Lower lobe of right lung (tissue), 2 donors: ENCODE measurements at regions not wholly inside any gene's neighbourhood (a gene's known extent, or its start where the extent isn't known, plus 50 kb on each side); places are given as distances from the start of the nearest gene placed in this dataset.

ENCODE experiments used
- ATAC-seq, 2 donors: fragments of 200-7000 bp; cut with Tn5 transposase; one replicate each; pipeline ENCODE4 v1.9.1; 2020 to 2022; ENCODE audit warnings: mild to moderate bottlenecking in 2 of 2, moderate library complexity in 2 of 2
- DNase-seq: peaks from one replicate; pipeline ENCODE4 v3.0.0-alpha.2; 2020
- H3K27ac ChIP-seq: fragments of 200-600 bp; one replicate; pipeline ENCODE4 v1.8.0; 2022
- H3K27me3 ChIP-seq: fragments of 200-600 bp; one replicate; pipeline ENCODE4 v1.8.0; 2022; ENCODE audit warnings: low read depth
- H3K36me3 ChIP-seq: fragments of 200-600 bp; one replicate; pipeline ENCODE4 v1.8.0; 2022; ENCODE audit warnings: mild to moderate bottlenecking
- H3K4me1 ChIP-seq: fragments of 200-600 bp; one replicate; pipeline ENCODE4 v1.8.0; 2022
- H3K4me3 ChIP-seq: fragments of 200-600 bp; one replicate; pipeline ENCODE4 v1.8.0; 2022; ENCODE audit warnings: mild to moderate bottlenecking
- H3K9me3 ChIP-seq: fragments of 200-600 bp; one replicate; pipeline ENCODE4 v1.8.0; 2022
- CTCF ChIP-seq: fragments of 200-600 bp; IDR thresholded peaks from one replicate; pipeline ENCODE4 v1.8.0; 2022; ENCODE audit warnings: antibody characterized with exemption, mild to moderate bottlenecking
- intact Hi-C: fragments of 100-400 bp; cut with DNase I; formaldehyde crosslinking; loops from one replicate; pipeline ENCODE4 v1.11.0; 2022
- donor health status: DM: no; HTN: yes; CAD: no; lungs with severe emphysema.

- Histone ChIP-seq H3K9me3 (no peaks in the 10 kb centered on the region), H3K4me3 (no peak overlapping the region), H3K36me3 (no peaks in the 10 kb centered on the region), H3K27ac (no peak overlapping the region), H3K4me1 (no peaks in the 10 kb centered on the region), H3K27me3 (no peaks in the 10 kb centered on the region)
- no peak for TF ChIP-seq CTCF
- intact Hi-C loops = no loop called here
- DNase-seq (no peak), ATAC-seq (no peak)
Observed at GRCh38 chr5:104071887-104072286, 509.3 kb upstream of the NUDT12 start.

GRCh38 chr5:104062621-104063377, 500.2 kb upstream of the NUDT12 start:
- Histone ChIP-seq H3K27me3 (no peaks in the 10 kb centered on the region), H3K36me3 (no peaks in the 10 kb centered on the region), H3K4me3 (no peak overlapping the region), H3K27ac (no peak overlapping the region), H3K9me3 (no peaks in the 10 kb centered on the region), H3K4me1 (no peaks in the 10 kb centered on the region)
- TF ChIP-seq CTCF = no peak
- intact Hi-C loops = no loop called here
- ATAC-seq (no peak), DNase-seq (no peak)

GRCh38 chr5:104061707-104062106, 499.1 kb upstream of the NUDT12 start:
- intact Hi-C loops = no loop called here
- no peaks in the 10 kb centered on the region for H3K36me3 ChIP-seq
- no peak for ATAC-seq

GRCh38 chr5:104053353-104053649, 490.7 kb upstream of the NUDT12 start:
- ATAC-seq (no peak), DNase-seq (no peak)
- Histone ChIP-seq H3K27me3 (no peaks in the 10 kb centered on the region), H3K36me3 (no peaks in the 10 kb centered on the region), H3K4me3 (no peak overlapping the region), H3K27ac (no peak overlapping the region), H3K9me3 (no peaks in the 10 kb centered on the region), H3K4me1 (no peaks in the 10 kb centered on the region)
- TF ChIP-seq CTCF = no peak
- intact Hi-C loops = no loop called here

More at GRCh38 chr5:104061707-104062106, 499.1 kb upstream of the NUDT12 start:
- no peak for TF ChIP-seq CTCF
- H3K9me3 ChIP-seq = no peaks in the 10 kb centered on the region
- no peak overlapping the region for H3K4me3 ChIP-seq
- H3K27ac ChIP-seq = no peak overlapping the region
- H3K27me3 ChIP-seq = no peaks in the 10 kb centered on the region
- DNase-seq = no peak
- no peaks in the 10 kb centered on the region for H3K4me1 ChIP-seq

GRCh38 chr5:104052558-104053352, 490.2 kb upstream of the NUDT12 start:
- no peaks in the 10 kb centered on the region for H3K9me3 ChIP-seq
- intact Hi-C loops = no loop called here

More at GRCh38 chr5:104052558-104053352, 490.2 kb upstream of the NUDT12 start:
- Histone ChIP-seq H3K27me3 (no peaks in the 10 kb centered on the region), H3K36me3 (no peaks in the 10 kb centered on the region), H3K4me3 (no peak overlapping the region), H3K27ac (no peak overlapping the region), H3K4me1 (no peaks in the 10 kb centered on the region)
- DNase-seq (no peak), ATAC-seq (no peak)
- no peak for TF ChIP-seq CTCF
